Activated T-cell treated with anti-CD3 and anti-CD28 coated beads for 48 hours (primary cell): ENCODE measurements at regions not wholly inside any gene's neighbourhood (a gene's known extent, or its start where the extent isn't known, plus 50 kb on each side); places are given as distances from the start of the nearest gene placed in this dataset.
"Not testable (repeated sequence)": the region's sequence is repeated elsewhere in the genome, so short reads cannot be mapped to it uniquely, and the experiment has no call there.

ENCODE experiments used
- DNase-seq: peaks from one replicate; pipeline ENCODE4 v3.0.0-alpha.2; 2020; ENCODE audit warnings: low read depth

GRCh38 chrY:12212394-12212793 is 488.6 kb upstream of the USP9Y start:
- no peak for DNase-seq

- DNase-seq: no peak
Observed at GRCh38 chrY:12215564-12216022, 485.4 kb upstream of the USP9Y start.

DNA sequence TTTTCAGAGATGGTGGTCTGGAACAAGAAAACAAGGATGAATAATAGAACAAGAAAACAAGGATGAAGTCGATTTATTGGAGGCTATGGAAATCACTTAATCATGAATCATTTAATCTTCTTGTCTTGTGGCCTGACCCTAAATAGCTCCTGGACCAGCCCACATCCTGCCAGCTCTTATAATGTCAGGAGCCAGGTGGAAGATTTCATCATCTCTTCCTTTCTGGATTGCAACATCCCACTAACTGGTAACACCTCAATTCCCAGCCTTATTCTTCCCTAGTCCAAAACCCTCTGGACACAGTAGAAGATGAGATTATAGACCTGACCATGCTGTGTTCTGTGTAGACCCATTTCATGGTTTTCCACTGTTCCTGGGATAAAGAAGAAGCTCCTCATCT is 470.1 kb upstream of the USP9Y start:
- DNase-seq: no peak

- no peak for DNase-seq
Observed at GRCh38 chrY:12236399-12236798, 464.6 kb upstream of the USP9Y start.

DNA sequence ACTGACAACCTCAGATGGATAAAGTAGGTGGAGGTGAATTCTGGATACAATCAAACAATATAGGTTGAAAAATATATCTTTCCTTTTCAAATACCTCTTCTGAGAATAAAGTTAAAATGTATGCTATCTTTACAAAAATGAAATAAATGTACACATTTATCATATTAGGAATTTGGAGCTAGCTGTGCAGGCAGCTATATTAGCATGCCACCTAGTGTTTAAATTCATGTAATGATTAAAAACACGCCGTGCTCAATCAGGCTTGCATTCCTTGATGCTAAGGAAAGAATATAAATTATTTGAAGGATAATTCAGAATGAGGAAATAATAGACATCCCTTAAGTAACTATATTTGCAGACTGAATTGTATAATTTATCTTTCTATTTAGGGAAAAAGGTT is 460.7 kb upstream of the USP9Y start:
- not testable (repeated sequence) for DNase-seq

DNA sequence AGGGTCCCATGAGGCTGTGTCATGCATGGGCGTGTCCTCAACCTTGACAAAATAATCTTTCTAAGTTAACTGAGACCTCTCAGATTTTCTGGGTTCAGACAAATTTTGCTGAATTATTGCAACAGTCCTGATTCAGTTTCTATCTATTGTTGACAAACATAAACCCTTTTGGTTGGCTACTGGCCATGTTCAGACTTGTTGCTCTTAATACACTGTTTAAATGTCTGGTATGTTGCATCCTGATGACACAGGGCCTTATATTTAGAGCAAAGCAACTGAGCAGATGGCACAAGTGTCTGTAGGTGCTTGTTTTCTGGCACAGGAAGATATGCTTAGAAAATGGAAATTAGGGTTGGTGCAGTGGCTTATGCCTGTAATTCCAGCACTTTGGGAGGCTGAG is 456.9 kb upstream of the USP9Y start:
- DNase-seq: no peak

DNA sequence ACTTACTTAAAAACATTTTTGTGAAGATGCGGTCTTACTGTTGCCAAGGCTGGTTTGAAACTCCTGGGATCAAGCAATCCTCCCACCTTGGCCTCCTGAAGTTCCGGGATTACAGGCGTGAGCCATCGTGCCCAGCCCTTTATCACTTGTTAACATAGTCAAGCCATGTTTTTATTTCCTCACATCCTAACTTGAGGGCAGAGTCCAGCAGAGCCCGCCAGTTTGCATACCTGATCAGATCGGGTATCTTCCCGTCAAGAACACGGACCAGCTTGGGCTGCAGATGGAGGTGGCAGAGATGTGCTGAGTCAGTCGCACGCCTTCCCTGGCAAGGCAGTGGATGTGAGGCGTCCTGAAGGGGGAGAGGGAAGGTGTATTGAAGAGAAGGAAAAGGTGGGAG is 447.3 kb upstream of the USP9Y start:
- no peak for DNase-seq

DNA sequence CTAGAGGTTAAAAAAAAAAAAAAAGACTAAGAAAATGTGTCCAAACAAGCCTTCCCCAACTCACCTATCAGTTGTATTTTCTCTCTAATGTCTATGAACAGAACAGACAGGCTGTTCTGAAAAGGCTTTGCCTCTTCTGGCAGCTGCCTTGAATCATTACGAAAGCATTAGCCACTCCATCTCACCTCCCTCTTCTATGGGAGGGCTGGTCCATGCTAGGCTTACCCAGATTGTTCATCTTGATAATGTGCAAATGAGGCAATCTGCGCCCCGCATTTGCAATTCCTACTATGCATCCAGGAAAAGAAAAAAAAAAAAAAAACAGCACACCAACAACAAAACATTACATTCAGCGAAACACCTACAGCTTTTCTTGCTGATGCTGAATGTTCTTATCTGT is 429.9 kb upstream of the USP9Y start:
- DNase-seq: no peak

DNA sequence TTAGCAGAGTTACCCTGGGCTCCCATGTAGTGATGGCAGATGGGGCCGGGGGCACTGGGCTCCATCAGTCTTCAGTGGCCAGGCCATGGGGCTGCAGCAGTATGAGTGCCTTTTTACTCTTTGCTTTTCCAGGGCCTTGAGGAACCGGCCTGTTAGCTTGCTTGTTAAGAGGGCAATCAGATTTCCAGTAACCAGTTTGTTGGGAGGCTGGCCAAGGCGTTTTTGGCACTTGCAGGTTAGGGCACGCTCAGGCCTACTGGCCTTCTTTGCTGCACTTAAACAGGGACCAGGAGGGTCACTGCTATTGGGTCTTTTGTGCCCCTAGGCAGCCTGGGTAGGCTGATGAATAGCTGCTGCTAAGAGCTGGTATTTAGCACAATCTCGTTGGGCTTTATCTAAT is 415.4 kb upstream of the USP9Y start:
- DNase-seq: no peak

DNA sequence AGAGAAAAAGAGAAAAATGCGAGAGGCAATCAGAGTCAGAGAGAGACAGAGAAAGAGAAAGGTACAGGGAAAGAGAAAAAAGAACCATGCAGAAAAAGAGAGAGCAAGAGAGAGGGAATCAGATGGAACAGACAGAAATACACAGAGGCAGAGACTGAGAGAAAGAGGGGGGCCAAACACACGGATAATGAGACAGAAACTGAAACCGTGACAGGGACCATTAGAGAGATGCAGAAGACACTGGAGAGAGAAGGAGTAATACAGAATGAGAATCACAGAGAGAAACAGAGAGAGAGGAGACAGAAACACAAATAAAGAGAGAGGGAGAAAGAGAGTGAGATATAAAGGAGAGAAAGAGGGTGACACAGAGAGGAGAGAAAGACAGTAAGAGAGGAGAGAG is 412.1 kb upstream of the USP9Y start:
- no peak for DNase-seq

- DNase-seq: no peak
Observed at GRCh38 chrY:12289415-12289814, 411.6 kb upstream of the USP9Y start.

GRCh38 chrY:12292542-12292941 is 408.5 kb upstream of the USP9Y start:
- no peak for DNase-seq

DNA sequence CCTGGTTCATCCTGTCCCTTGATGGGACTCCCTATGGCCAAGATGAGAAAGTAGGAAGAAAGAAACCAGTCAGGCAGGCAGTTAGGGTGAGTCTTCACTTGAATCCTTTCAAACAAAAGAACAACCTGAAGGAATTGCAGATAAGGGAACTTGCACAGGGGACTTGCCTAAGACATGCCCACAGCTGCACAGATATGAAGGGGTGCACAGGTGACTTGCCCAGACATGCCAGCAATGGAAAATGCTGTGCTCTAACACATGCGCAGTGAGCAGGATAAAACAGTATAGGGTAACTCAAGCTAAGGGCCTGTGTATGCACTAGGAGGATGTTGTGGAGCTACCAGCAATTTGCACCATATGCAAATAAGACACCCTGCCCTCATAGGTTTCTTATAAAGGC is 404.6 kb upstream of the USP9Y start:
- DNase-seq: no peak

DNA sequence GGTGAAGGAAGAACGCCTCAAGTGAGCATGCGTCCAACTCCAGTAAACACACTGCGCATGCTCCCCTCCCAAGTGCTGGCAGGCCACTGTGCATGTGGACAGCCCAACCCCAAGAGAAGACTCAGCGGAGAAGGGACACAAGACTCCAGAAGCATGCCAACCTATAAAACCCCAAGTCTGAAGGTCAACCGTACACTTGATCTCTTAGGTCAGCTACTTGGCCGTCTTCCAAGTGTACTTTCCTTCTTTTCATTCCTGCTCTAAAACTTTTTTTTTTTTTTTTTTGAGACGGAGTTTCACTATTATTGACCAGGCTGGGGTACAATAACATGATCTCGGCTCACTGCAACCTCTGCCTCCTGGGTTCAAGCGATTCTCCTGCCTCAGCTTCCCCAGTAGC is 401.2 kb upstream of the USP9Y start:
- DNase-seq: not testable (repeated sequence)

DNA sequence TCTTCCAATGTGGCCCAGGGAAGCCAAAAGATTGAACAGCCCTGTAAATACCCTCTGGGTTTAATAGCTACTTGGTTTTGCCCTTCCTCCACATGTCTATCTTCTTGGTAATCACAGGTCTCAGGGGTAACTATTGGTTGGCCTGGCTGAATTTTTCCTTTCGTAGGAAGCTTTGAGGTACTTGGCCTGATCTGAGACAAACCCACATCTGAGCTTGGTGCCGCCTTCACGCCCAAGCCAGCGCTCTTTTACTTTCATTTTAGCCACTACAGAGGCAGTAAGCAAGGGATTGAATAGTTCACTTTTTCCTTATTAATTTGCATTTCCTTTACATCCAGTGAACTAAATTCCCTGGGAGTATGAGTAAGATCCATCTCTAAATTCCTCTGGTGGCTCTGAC is 397.6 kb upstream of the USP9Y start:
- DNase-seq: no peak

DNA sequence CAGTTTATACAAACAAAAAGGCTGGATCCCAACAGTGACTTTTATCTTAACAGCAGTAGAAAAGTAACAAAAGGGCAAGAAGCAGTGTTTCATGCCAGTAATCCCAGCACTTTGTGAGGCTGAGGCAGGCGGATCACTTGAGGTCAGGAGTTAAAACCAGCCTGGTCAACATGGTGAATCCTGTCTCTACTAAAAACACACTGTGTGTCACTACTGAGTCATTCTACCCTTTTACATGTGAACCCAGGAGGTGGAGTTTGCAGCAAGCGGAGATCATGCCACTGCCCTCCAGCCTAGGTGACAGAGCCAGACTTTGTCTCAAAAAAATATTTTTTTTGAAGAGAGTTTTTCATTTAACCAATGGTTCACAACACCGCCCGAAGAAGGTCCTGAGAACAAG is 395.6 kb upstream of the USP9Y start:
- no peak for DNase-seq

DNA sequence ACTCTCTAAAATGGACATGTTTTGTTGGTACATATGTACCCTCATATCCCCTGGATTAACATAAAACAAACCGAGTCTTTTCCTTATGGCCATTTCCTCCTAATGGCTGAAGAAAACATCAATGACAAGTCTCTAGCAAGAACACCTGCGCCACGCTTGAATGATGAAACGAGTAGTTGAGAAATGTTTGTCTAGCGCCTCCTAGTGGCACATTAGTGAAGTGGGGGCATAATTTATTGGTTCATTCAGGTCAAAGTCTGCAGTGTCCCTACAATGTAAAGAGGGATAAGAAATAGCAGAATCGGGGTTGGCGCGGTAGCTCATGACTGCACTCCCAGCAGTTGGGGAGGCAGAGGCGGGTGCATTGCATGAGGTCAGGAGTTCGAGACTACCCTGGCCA is 391.8 kb upstream of the USP9Y start:
- no peak for DNase-seq

- DNase-seq: no peak
Observed at GRCh38 chrY:12310832-12311231, 390.2 kb upstream of the USP9Y start.

- no peak for DNase-seq
Observed at GRCh38 chrY:12327751-12328150, 373.3 kb upstream of the USP9Y start.

DNA sequence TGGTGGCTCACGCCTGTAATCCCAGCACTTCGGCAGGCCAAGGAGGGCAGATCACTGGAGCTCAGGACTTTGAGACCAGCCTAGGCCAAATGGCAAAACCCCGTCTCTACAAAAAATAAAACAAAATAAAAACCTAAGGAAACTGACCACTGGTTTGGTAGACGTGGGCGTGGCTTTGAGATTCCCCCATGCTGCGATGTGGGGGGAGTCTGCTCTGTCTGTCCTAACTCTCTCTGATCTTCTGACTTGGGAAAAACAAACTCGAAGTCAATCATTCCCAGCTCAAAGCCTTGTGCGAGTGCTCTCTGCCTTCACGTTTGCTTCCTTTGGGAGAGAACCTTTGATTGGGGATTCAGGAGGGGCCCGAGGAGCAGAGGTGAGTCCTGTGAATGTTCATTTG is 369.1 kb upstream of the USP9Y start:
- not testable (repeated sequence) for DNase-seq

- no peak for DNase-seq
Observed at GRCh38 chrY:12343211-12343610, 357.8 kb upstream of the USP9Y start.

DNA sequence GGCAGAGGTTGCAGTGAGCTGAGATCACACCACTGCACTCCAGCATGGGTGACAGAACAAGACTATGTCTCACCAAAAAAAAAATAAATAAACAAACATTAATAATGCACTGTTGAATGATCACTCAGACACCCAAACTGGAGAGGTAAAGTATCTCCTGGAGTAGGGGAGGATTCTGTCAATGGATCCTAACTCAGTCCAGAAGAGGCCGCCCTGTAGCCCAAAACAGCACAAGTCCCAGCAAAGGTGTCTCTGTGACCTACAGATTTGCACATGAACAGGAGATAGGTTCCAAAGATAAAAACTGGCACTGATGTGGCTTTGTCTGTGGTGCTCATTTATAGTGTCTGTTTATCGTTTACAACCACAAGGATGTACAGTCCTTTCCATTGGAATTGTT is 352.9 kb upstream of the USP9Y start:
- DNase-seq: no peak

DNA sequence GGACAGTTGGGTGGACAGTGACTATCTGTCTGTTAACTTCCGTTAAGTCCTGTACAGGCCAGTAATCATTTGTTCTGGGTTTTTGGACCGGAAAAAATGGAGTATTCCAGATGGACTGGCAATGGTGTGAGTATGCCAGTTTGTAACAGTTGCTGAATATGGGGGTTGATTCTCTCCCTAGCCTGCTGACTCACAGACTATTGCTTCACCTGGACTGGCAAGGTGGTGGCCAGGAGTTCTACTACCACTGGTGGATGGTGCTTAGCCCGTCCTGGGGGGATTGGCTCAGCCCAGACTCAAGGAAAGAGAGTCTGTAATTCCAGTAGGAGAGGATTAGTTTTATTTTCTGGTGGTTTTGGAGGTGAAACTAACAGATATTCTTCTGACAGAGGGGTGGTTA is 343.8 kb upstream of the USP9Y start:
- DNase-seq: no peak

- DNase-seq: no peak
Observed at GRCh38 chrY:12357655-12358054, 343.4 kb upstream of the USP9Y start.

GRCh38 chrY:12358337-12358736 is 342.7 kb upstream of the USP9Y start:
- DNase-seq: no peak
